ENCODE measurements at regions not wholly inside any gene's neighbourhood (a gene's known extent, or its start where the extent isn't known, plus 50 kb on each side); places are given as distances from the start of the nearest gene placed in this dataset.

DNA sequence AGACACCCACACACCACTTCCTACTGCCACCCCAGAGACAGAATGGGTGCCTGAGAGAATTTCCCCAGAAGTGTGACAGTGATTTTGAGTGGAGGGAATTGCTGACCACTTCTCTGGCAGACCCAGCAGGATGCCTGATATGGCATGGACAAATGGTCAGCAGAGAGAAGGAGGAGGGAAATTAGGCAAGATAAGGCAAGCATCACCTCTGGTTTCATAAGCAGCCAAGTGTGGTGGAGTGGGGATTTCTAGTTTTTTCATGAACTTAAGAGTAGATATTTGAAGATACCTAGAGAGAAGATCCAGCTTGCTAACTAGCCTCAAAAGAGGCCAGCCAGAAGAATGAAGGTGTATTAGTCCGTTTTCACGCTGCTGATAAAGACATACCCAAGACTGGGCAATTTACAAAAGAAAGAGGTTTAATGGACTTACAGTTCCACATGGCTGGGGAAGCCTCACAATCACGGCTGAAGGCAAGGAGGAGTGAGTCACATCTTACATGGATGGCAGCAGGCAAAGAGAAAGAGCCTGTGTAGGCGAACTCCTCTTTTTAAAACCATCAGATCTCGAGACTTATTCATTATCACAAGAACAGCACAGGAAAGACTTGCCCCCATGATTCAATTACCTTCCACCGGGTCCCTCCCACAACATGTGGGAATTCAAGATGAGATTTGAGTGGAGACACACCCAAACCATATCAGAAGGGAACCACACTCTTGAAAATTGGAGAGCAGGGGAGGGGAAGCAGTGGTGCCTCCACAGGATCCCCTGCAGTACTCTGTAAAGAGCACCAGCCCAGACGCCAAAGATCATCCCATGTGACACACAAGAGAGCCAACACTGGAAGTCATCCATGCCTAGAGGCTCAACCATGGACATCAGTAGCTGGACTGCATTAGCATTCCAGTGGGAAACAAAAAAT, 64.2 kb downstream of the RBM43 start:
- DNase-seq, result no peak

- DNase-seq, result no peak
These were observed 68.1 kb downstream of the RBM43 start for GRCh38 chr2:151193576-151193975.

- DNase-seq, result no peak
These were observed 69.0 kb downstream of the RBM43 start for GRCh38 chr2:151192681-151193080.

- no peak for DNase-seq
These were observed 70.7 kb downstream of the RBM43 start for GRCh38 chr2:151191001-151191400.

DNA sequence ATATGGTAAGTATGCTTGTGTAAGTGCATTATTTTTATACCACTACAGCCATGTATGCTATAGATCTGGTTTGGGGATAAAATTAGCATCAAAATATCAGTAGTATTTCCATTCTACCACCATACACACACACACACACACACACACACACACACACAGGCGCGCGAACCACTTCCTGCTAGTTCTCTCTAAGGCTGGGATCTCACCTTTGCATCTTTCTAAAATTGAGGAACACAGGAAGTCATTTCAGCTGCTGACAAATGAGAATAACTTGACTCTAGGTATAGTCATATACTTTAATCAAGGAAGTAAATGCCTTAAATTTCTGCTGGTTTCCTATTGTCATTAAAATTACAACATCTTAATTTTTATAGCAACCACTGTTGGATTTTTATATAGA, 72.5 kb downstream of the RBM43 start:
- DNase-seq, result no peak

DNA sequence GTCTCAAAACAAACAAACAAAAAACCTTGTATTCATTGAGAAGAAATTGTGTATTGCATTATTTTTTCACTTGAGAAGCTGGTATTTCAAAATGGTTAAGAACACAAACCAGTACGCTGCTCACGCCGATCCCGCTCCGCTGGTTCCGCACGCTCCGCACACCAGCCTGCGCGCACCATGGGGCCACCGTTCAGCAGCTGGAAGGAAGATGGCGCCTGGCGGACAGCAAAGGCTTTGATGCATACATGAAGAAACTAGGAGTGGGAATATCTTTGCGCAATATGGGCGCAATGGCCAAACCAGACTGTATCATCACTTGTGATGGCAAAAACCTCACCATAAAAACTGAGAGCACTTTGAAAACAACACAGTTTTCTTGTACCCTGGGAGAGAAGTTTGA, 75.7 kb downstream of the RBM43 start:
- no peak for DNase-seq

- DNase-seq, result no peak
These were observed 78.5 kb downstream of the RBM43 start for GRCh38 chr2:151182899-151183809.

- no peak for DNase-seq
These were observed 79.3 kb downstream of the RBM43 start for GRCh38 chr2:151182396-151182795.

GRCh38 chr2:151181524-151181923, 80.1 kb downstream of the RBM43 start:
- peak; percentile 34 for DNase-seq

DNA sequence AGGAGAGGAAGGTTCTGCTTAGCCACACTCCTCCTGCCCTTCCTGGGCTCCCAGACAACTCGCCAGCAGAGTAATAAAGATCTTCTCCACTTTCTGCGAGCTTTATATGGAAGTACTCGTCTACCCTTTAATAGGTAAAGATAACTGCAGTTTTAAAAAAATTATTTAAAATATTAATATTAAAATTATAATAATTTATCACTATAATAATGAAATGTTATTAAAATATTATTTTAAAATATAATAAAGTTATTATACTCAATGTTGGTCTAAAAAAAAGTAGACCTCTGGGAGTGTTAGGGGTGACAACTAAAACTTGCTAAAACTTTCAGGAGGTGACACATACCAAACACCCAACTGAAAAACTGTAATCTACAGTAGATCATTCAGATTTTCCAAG, 81.5 kb downstream of the RBM43 start:
- DNase-seq, result no peak

GRCh38 chr2:151178207-151178606, 83.5 kb downstream of the RBM43 start:
- DNase-seq, result no peak

DNA sequence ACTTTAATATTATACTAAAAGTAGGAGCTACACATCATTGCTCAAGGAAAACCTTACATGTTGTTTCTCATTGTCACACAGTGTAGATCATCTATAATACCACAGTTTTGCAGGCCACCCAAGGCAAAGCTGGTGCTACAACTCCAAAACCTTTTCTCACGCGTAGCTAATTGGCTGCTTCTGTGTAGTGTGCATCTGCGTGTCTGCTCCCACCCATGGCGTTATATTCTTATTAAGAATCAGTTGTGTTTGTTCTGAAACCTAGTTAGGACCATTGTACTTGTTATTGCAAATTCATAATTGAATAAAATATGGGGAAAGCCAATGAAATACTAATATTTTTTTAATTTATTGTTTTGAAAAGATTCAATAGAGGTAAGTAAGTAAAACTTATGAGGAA, 83.9 kb downstream of the RBM43 start:
- no peak for DNase-seq

DNA sequence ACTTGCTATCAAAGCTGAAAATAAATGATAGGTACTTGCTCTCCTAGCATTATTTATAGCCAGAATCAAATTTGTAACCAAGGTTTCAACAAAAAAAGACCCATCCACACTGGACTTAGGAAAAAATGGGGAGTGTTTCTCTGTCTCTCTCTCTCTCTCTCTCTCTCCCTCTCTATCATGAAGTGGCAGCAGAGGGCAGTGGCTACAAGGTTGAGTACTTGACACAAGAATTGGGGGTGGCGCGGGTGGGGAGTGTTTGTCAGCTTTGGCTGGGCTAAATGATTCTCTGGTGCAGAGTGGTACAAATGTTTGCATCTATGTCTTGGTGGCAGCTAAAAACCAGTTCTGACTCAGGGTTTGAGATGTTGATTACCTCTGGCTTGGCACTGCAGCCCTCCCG, 85.0 kb downstream of the RBM43 start:
- DNase-seq, result no peak

- DNase-seq, result no peak
These were observed 85.8 kb downstream of the RBM43 start for GRCh38 chr2:151175864-151176263.

DNA sequence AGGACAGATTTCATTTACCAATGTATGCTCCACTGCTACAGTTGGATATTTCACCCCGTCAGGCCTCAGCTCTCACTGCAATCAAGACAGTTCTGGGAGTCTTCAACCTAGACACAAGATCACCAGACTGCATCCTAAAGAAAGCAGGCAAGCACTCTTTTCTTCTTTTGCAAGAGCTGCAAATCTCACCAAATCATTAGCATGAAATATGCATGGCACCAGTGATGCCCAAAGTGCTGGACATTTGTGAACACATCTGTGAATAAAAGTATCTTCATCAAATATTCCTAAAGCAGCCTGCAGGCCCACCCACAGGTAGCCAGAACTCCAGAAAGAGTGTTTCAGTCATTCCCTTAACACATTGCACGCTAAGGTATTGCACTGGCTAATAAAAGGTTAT, 87.5 kb downstream of the RBM43 start:
- DNase-seq, result no peak

DNA sequence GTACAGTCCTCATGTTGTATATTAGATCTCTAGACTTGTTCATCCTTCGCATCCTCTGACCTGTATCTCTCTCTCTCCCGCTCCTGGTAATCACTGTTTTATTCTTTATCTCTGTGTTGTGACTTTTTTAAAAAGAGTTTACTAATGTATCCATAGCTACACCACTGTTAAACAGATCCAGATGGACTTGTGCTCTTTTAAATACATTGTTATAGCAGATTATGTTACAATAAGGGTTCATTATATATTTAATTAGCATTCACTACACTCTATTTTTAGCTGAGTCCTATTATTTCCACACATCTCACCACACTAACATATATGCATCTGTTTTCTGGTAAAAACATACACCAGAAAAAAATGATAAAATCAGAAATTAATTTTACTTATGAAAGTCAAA, 90.5 kb downstream of the RBM43 start:
- no peak for DNase-seq

DNA sequence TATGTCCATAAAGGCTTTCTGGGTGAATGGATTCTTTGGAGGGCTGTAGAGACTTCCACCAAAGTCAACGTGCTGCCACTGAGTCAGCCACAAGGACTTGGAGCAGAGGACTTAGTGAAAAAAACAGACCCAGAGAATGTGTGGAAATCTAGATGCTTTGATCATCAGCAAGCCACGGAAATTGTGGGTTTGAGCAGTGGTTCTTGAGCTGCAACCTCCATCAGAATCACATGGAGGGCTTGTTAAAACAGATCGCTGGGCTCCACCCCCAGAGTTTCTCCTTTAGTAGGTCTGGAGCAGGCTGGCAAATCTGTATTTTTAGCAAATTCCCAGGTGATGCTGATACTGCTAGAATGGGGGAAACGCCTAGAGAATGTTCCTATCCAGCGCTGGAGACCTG, 95.3 kb downstream of the RBM43 start:
- no peak for DNase-seq

DNA sequence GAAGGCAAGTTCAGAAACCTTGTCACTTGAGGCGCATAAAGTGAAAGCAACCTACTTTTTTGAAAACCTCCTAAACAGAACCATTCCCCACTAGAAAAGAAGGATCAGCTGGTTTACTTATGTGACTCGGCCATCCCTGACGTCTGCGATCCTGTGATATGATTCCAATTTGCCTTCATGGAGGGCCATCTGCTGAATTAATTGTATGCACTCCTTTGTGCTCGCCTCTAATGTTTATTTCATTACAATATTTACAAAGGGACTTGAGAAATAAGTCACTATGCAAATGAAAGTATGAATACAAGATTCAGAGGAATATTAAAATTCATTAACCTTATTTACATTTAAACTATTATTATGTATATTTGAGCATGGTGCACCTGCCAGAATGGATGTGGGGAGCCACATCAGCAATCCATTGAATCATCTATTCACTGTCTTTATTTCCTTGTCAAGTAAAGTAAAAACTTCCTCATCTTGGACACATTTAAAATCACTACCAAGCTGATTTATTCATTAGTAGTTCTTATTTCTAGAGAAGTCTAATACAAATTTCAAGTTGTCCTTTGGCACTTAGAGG, 96.5 kb downstream of the RBM43 start:
- DNase-seq, result no peak

- no peak for DNase-seq
These were observed 99.7 kb downstream of the RBM43 start for GRCh38 chr2:151161821-151162551.

DNA sequence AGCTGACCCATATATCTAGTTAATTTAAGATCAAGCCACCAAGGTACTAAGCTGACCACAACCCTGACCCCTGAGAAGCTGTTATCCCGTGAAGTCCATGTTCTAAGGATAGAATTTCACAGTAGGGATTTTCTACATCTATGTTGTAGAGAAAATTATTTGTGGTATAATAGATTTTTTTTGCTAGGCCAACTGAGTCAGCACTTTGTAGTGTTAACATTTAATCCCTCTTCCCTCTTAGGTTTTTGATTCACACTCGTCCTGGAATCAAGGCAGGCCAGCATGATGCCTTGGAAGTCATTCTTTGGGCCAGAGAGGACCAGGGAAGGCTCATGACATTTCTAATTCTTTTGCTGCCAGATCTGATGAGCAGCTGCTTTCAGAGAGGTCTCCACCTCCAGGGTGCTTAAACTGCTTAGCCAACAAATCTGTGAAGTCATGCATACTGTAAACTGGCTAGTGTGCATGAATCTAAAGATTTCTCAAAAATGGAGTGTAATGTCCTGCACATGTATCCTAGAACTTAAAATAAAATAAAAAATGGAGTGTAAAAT, 102.5 kb downstream of the RBM43 start:
- DNase-seq, result peak; percentile 42

- DNase-seq, result no peak
These were observed 104.5 kb downstream of the RBM43 start for GRCh38 chr2:151157000-151157735.

DNA sequence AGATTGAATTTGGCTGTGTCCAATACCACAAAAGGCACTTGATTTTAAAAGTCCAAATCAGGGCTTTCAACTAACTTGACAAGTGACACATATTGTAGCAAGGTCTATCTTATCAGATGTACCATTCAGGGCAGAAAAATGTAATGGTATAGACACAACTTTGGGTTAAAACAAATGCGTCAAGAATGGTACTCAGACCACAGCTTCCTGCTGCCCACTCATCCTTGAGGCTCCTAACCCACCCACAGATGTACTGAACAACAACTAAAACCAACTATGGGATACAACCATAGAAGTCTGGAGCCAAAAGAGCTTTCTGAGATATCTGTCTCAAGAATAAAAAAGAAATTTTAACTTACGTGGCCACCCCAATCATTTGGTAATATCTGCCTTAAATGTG, 105.2 kb downstream of the RBM43 start:
- no peak for DNase-seq

All from right hindlimb (tissue), 1 donor.